Spleen (tissue), 11 donors: ENCODE measurements at regions not wholly inside any gene's neighbourhood (a gene's known extent, or its start where the extent isn't known, plus 50 kb on each side); places are given as distances from the start of the nearest gene placed in this dataset.
A peak's percentile ranks its signal among the peaks of the same experiment; 100 is the strongest.

Source experiments
- DNase-seq: peaks from one replicate; pipeline ENCODE4 v3.0.0-alpha.2; 2020
- H3K27ac ChIP-seq, 8 donors: fragments of 200-600 bp; sonication (generic) in 7 of 8; 1 replicate in 4 of 8; 2 replicates in 4 of 8; pipeline versions ENCODE4 v1.5.0 to v1.8.0; 2016 to 2021; ENCODE audit warnings: inconsistent platforms in 4 of 8, mild to moderate bottlenecking in 4 of 8, moderate library complexity in 1 of 8
- H3K27me3 ChIP-seq, 7 donors: fragments of 200-600 bp; sonication (generic) in 6 of 7; replicated peaks in 1 of 7; 1 replicate in 4 of 7; 2 replicates in 3 of 7; pipeline versions ENCODE4 v1.5.0 to v1.8.0; 2016 to 2021; ENCODE audit warnings: inconsistent platforms in 3 of 7, mild to moderate bottlenecking in 1 of 7
- H3K36me3 ChIP-seq, 6 donors: fragments of 200-600 bp; sonication (generic) in 5 of 6; 1 replicate in 4 of 6; 2 replicates in 2 of 6; pipeline versions ENCODE4 v1.5.0 to v1.8.0; 2016 to 2021; ENCODE audit warnings: inconsistent platforms in 2 of 6
- H3K4me1 ChIP-seq, 6 donors: fragments of 200-600 bp; sonication (generic) in 5 of 6; 1 replicate in 3 of 6; 2 replicates in 3 of 6; pipeline versions ENCODE4 v1.5.0 to v1.8.0; 2016 to 2021; ENCODE audit warnings: inconsistent platforms in 3 of 6
- H3K4me3 ChIP-seq, 8 donors: fragments of 200-600 bp; sonication (generic) in 7 of 8; 1 replicate in 4 of 8; 2 replicates in 4 of 8; pipeline versions ENCODE4 v1.5.0 to v1.8.0; 2016 to 2021; ENCODE audit warnings: inconsistent platforms in 4 of 8, mild to moderate bottlenecking in 4 of 8, moderate library complexity in 2 of 8
- H3K9me3 ChIP-seq, 8 donors: fragments of 200-600 bp; sonication (generic) in 7 of 8; 1 replicate in 4 of 8; 2 replicates in 4 of 8; pipeline versions ENCODE4 v1.5.0 to v1.8.0; 2016 to 2021; ENCODE audit warnings: inconsistent platforms in 4 of 8
- CTCF ChIP-seq, 11 experiments: fragments of 200-600 bp in 7 of 11; fragments of 450-650 bp in 4 of 11; sonication (generic) in 4 of 11; IDR thresholded peaks in 8 of 11; conservative IDR thresholded peaks in 3 of 11; 1 replicate in 7 of 11; 2 replicates in 4 of 11; pipeline versions ENCODE4 v1.4.0 to v1.8.0; 2016 to 2021; ENCODE audit warnings: antibody characterized with exemption in 11 of 11, inconsistent platforms in 4 of 11, mild to moderate bottlenecking in 1 of 11
- POLR2A ChIP-seq, 3 donors: fragments of 450-650 bp; IDR thresholded peaks; one replicate each; pipeline ENCODE4 v1.5.1; 2017; ENCODE audit warnings: antibody characterized with exemption in 3 of 3, mild to moderate bottlenecking in 1 of 3
- POLR2AphosphoS5 ChIP-seq, 3 donors: sonication (generic); formaldehyde crosslinking; IDR thresholded peaks; one replicate each; pipeline ENCODE4 v1.5.1; 2017; ENCODE audit warnings: antibody characterized with exemption in 3 of 3
- WGBS, 5 donors: extraction: QIAGEN DNeasy Blood & Tissue Kit in 3 of 5; methylation state at CpG; one replicate each; pipeline versions ENCODE4 v1.1.5 to v1.1.7; 2013 to 2018; 5-methylcytosine and 5-hydroxymethylcytosine counted together
- intact Hi-C: fragments of 100-400 bp; cut with DNase I; formaldehyde crosslinking; loops from one replicate; pipeline ENCODE4 v1.15.0; 2023; ENCODE audit warnings: low total_unique reads
- donor health status: healthy with polysubstance abuse.
- donor health status: DM: no; HTN: no; CAD: no; lungs with moderate emphysema.
- donor health status: DM: no; HTN: no; CAD: no.
- donor health status: Bipolar disorder and iron deficiency.
- donor health status: healthy.
- donor health status: DM: no; HTN: no; CAD: no.
- donor health status: DM: yes; HTN: yes; CAD: no.

- Histone ChIP-seq H3K9me3 (no peaks in the 10 kb centered on the region), H3K4me1 (no peaks in the 10 kb centered on the region), H3K4me3 (no peak overlapping the region), H3K27ac (no peak overlapping the region), H3K27me3 (no peaks in the 10 kb centered on the region), H3K36me3 (no peaks in the 10 kb centered on the region)
- TF ChIP-seq POLR2AphosphoS5 (IDR thresholded peaks at IDR 0.05) (no peak), POLR2A (IDR thresholded peaks at IDR 0.05) (no peak), CTCF (IDR thresholded peaks at IDR 0.05 in 8 of 11, conservative IDR thresholded peaks at IDR 0.05 in 3 of 11) (no peak)
- intact Hi-C loops = no loop called here
- WGBS, 5 donors = 53 to 74% (median 66%) methylated on average over 5 of the region's 5 CpGs
- DNase-seq = no peak
Observed at GRCh38 chr14:48391661-48392060, 716.3 kb upstream of the MDGA2 start.

GRCh38 chr14:48390346-48390745 is 714.9 kb upstream of the MDGA2 start:
- 86 to 91% (median 88%) methylated on average over 2 of the region's 2 CpGs for WGBS, 5 donors
- no peak overlapping the region for H3K4me3 ChIP-seq
- H3K27me3 ChIP-seq = no peaks in the 10 kb centered on the region
- TF ChIP-seq CTCF (IDR thresholded peaks at IDR 0.05 in 8 of 11, conservative IDR thresholded peaks at IDR 0.05 in 3 of 11) (no peak), POLR2AphosphoS5 (IDR thresholded peaks at IDR 0.05) (no peak), POLR2A (IDR thresholded peaks at IDR 0.05) (no peak)
- intact Hi-C loops = no loop called here
- H3K36me3 ChIP-seq = no peaks in the 10 kb centered on the region
- H3K9me3 ChIP-seq = no peaks in the 10 kb centered on the region
- no peak for DNase-seq
- no peaks in the 10 kb centered on the region for H3K4me1 ChIP-seq
- no peak overlapping the region for H3K27ac ChIP-seq

- Histone ChIP-seq H3K9me3 (peaks cover 0 to 5% (median 0%) of the 10 kb centered on the region in 8 donors), H3K4me3 (no peak overlapping the region), H3K4me1 (no peaks in the 10 kb centered on the region), H3K27ac (no peak overlapping the region), H3K36me3 (no peaks in the 10 kb centered on the region), H3K27me3 (no peaks in the 10 kb centered on the region)
- no peak for TF ChIP-seq POLR2AphosphoS5 (IDR thresholded peaks at IDR 0.05)
- TF ChIP-seq POLR2A (IDR thresholded peaks at IDR 0.05) = no peak
- TF ChIP-seq CTCF (IDR thresholded peaks at IDR 0.05 in 8 of 11, conservative IDR thresholded peaks at IDR 0.05 in 3 of 11) = no peak
- 38 to 85% (median 67%) methylated on average over 1 of the region's 1 CpG for WGBS, 5 donors
- intact Hi-C loops = no loop called here
- DNase-seq = no peak
Observed at GRCh38 chr14:48384821-48385220, 709.4 kb upstream of the MDGA2 start.

- 88 to 95% (median 91%) methylated on average over 13 of the region's 13 CpGs for WGBS, 5 donors
- no peak for TF ChIP-seq POLR2A (IDR thresholded peaks at IDR 0.05)
- no peak for TF ChIP-seq POLR2AphosphoS5 (IDR thresholded peaks at IDR 0.05)
- Histone ChIP-seq H3K4me1 (no peaks in the 10 kb centered on the region), H3K27me3 (no peaks in the 10 kb centered on the region), H3K9me3 (peaks cover 0 to 5% (median 0%) of the 10 kb centered on the region in 8 donors), H3K4me3 (no peak overlapping the region), H3K27ac (no peak overlapping the region), H3K36me3 (no peaks in the 10 kb centered on the region)
- peak; percentile 52 for DNase-seq
- intact Hi-C loops = no loop called here
Observed at GRCh38 chr14:48382961-48383360, 707.6 kb upstream of the MDGA2 start.

- no peaks in the 10 kb centered on the region for H3K27me3 ChIP-seq
- intact Hi-C loops = no loop called here
- H3K36me3 ChIP-seq = no peaks in the 10 kb centered on the region
- TF ChIP-seq CTCF (IDR thresholded peaks at IDR 0.05 in 8 of 11, conservative IDR thresholded peaks at IDR 0.05 in 3 of 11) (no peak), POLR2A (IDR thresholded peaks at IDR 0.05) (no peak), POLR2AphosphoS5 (IDR thresholded peaks at IDR 0.05) (no peak)
- DNase-seq = no peak
- H3K4me3 ChIP-seq = no peak overlapping the region
- peaks cover 0 to 5% (median 0%) of the 10 kb centered on the region in 8 donors for H3K9me3 ChIP-seq
- no peaks in the 10 kb centered on the region for H3K4me1 ChIP-seq
- H3K27ac ChIP-seq = no peak overlapping the region
- whole genome bisulfite sequencing, 5 donors = 79 to 93% (median 84%) methylated on average over 1 of the region's 1 CpG
Observed at GRCh38 chr14:48378541-48378940, 703.1 kb upstream of the MDGA2 start.
